ENCODE measurements at regions not wholly inside any gene's neighbourhood (a gene's known extent, or its start where the extent isn't known, plus 50 kb on each side); places are given as distances from the start of the nearest gene placed in this dataset.

DNA sequence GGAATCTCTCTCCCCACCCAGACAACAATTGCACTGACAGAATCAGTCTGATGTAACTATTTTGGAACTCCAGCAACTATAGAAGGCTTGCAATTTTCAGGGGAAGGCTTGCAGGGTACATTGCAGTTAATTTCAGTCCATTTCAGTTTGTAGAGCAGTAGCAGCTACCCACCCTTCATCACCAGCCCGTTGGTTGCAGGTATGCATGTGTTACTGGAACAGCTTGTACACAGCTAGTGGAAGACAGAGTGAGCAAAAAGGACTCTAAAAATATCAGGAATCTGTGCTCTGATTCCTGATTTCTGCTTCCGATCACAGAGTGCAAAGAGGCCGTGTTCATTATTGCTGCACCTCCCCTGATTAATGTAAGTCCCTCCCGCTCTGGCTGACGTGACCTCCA, 449.0 kb downstream of the NPHP4 start:
- no peak for TF ChIP-seq CTCF (IDR thresholded peaks at IDR 0.05)
- TF ChIP-seq POLR2A (IDR thresholded peaks at IDR 0.05), result no peak
- no peak for TF ChIP-seq POLR2AphosphoS5 (IDR thresholded peaks at IDR 0.05)
- no peak for DNase-seq (ENCODE audit: low spot score in 2 of 2)
- H3K27ac ChIP-seq, result no peak overlapping the region
- no peaks in the 10 kb centered on the region for H3K36me3 ChIP-seq
- no peak overlapping the region for H3K4me3 ChIP-seq
- no peaks in the 10 kb centered on the region for H3K9me3 ChIP-seq
- intact Hi-C loops (cut with DNase I; ENCODE audit: low total_unique reads), result no loop called here
- no peaks in the 10 kb centered on the region for H3K27me3 ChIP-seq
- H3K4me1 ChIP-seq, result no peaks in the 10 kb centered on the region

GRCh38 chr1:5532811-5533210, 459.4 kb downstream of the NPHP4 start:
- Histone ChIP-seq H3K9me3 (peaks cover 2 to 11% of the 10 kb centered on the region in 2 donors), H3K36me3 (no peaks in the 10 kb centered on the region)
- DNase-seq (ENCODE audit: low spot score in 2 of 2), result no peak

GRCh38 chr1:5526822-5527551, 465.2 kb downstream of the NPHP4 start:
- Histone ChIP-seq H3K27me3 (peaks cover 0 to 6% of the 10 kb centered on the region in 2 donors), H3K4me1 (no peaks in the 10 kb centered on the region), H3K4me3 (no peak overlapping the region), H3K9me3 (peaks cover 2 to 11% of the 10 kb centered on the region in 2 donors), H3K27ac (peak overlapping the region in 1 of 2 donors; percentile 63), H3K36me3 (no peaks in the 10 kb centered on the region)
- no peak for TF ChIP-seq CTCF (IDR thresholded peaks at IDR 0.05)
- TF ChIP-seq POLR2A (IDR thresholded peaks at IDR 0.05), result no peak
- TF ChIP-seq POLR2AphosphoS5 (IDR thresholded peaks at IDR 0.05), result no peak
- intact Hi-C loops (cut with DNase I; ENCODE audit: low total_unique reads), result loop anchor here (10.0 kb wide), 1 partner anchor 738 kb away; the partner anchor contains the start of gene GPR153
- DNase-seq (ENCODE audit: low spot score in 2 of 2), result no peak

More at GRCh38 chr1:5532811-5533210, 459.4 kb downstream of the NPHP4 start:
- Histone ChIP-seq H3K4me3 (no peak overlapping the region), H3K4me1 (no peaks in the 10 kb centered on the region), H3K27me3 (no peaks in the 10 kb centered on the region), H3K27ac (peak overlapping the region; percentile 25 to 36)
- intact Hi-C loops (cut with DNase I; ENCODE audit: low total_unique reads), result no loop called here
- TF ChIP-seq POLR2AphosphoS5 (IDR thresholded peaks at IDR 0.05), result no peak
- no peak for TF ChIP-seq POLR2A (IDR thresholded peaks at IDR 0.05)
- TF ChIP-seq CTCF (IDR thresholded peaks at IDR 0.05), result no peak

- Histone ChIP-seq H3K27ac (peak overlapping the region in 1 of 2 donors; percentile 63), H3K4me1 (no peaks in the 10 kb centered on the region), H3K36me3 (no peaks in the 10 kb centered on the region), H3K4me3 (no peak overlapping the region), H3K27me3 (peaks cover 0 to 6% of the 10 kb centered on the region in 2 donors), H3K9me3 (peaks cover 2 to 11% of the 10 kb centered on the region in 2 donors)
- DNase-seq (ENCODE audit: low spot score in 2 of 2), result no peak
- TF ChIP-seq CTCF (IDR thresholded peaks at IDR 0.05) (no peak), POLR2A (IDR thresholded peaks at IDR 0.05) (no peak), POLR2AphosphoS5 (IDR thresholded peaks at IDR 0.05) (no peak)
- intact Hi-C loops (cut with DNase I; ENCODE audit: low total_unique reads), result loop anchor here (10.0 kb wide), 1 partner anchor 738 kb away; the partner anchor contains the start of gene GPR153
Observed at GRCh38 chr1:5526385-5526750, 465.9 kb downstream of the NPHP4 start.

DNA sequence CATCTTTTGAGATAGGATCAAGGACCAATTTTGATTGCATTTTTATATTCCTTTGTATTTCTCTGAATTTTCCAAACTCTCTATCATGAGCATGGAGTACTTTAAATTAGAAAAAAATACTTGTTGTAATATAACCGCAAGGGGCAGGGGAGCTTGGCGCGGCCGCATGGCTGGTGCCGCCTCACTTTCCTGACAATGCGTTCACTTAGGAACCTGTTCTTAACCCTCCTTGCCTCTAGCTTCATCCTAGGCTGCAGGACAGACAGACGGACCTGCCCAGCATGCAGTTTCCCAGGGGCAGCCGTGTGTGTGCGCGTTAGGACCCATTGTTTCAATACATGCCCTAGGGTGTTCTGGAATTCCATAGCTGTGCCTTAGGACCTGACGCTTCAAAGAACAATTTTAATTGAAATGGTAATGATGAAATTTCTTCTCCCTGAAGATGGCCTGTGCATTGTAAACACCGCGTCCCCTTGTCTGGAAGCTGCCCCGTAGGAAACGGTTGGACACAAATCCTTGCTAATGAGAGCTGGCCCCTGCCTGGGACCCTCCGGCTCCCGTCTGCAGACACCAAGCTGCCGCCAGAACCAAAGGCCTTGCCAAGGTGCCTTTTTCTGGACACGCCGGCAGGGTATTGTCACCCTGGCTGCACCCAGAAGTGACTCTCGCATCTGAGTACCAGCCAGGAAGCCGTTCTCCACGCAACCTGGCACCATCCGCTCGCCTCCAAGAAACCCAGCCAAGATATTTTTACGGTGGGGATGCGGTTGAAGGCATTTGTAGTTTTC, 466.4 kb downstream of the NPHP4 start:
- Histone ChIP-seq H3K36me3 (no peaks in the 10 kb centered on the region), H3K27ac (peak overlapping the region; percentile 32 to 63), H3K9me3 (peaks cover 2 to 11% of the 10 kb centered on the region in 2 donors), H3K27me3 (peaks cover 0 to 6% of the 10 kb centered on the region in 2 donors), H3K4me1 (no peaks in the 10 kb centered on the region), H3K4me3 (peak overlapping the region in 1 of 3 donors; percentile 11)
- no peak for TF ChIP-seq CTCF (IDR thresholded peaks at IDR 0.05)
- TF ChIP-seq POLR2A (IDR thresholded peaks at IDR 0.05), result no peak
- no peak for TF ChIP-seq POLR2AphosphoS5 (IDR thresholded peaks at IDR 0.05)
- DNase-seq (ENCODE audit: low spot score in 2 of 2), result no peak
- intact Hi-C loops (cut with DNase I; ENCODE audit: low total_unique reads), result loop anchor here (10.0 kb wide), 1 partner anchor 739 kb away; the partner anchor contains the start of gene GPR153

All from breast epithelium (tissue), 4 donors.